ENCODE measurements at regions not wholly inside any gene's neighbourhood (a gene's known extent, or its start where the extent isn't known, plus 50 kb on each side); places are given as distances from the start of the nearest gene placed in this dataset.

DNA sequence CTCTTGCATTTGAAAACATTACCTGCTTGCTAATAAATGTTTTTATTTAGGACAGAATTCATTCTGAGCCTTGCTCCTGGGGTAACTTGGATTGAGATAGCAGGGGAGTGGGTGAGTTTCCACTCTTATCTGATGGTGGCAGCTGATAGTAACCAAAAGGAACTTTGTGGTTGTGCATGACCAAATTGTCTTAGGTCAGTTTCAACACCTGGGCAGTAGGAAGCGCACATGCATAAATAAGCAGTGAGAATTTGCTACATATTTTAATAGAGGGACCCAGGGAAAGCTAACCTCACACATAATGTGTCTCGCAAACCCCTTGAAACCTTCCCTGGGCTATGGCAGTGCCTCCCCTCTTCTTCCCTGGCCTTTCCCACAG is 65.4 kb upstream of the XCR1 start:
- Mint-ChIP-seq H3K4me3 (ENCODE audit: unreplicated experiment) (no peak overlapping the region), H3K27me3 (ENCODE audit: unreplicated experiment) (no peaks in the 10 kb centered on the region), H3K27ac (ENCODE audit: unreplicated experiment) (no peak overlapping the region), H3K4me1 (ENCODE audit: unreplicated experiment) (no peaks in the 10 kb centered on the region), H3K9me3 (ENCODE audit: unreplicated experiment) (no peaks in the 10 kb centered on the region), H3K36me3 (ENCODE audit: low read depth, unreplicated experiment) (no peaks in the 10 kb centered on the region)
- TF ChIP-seq, protein P1, sequence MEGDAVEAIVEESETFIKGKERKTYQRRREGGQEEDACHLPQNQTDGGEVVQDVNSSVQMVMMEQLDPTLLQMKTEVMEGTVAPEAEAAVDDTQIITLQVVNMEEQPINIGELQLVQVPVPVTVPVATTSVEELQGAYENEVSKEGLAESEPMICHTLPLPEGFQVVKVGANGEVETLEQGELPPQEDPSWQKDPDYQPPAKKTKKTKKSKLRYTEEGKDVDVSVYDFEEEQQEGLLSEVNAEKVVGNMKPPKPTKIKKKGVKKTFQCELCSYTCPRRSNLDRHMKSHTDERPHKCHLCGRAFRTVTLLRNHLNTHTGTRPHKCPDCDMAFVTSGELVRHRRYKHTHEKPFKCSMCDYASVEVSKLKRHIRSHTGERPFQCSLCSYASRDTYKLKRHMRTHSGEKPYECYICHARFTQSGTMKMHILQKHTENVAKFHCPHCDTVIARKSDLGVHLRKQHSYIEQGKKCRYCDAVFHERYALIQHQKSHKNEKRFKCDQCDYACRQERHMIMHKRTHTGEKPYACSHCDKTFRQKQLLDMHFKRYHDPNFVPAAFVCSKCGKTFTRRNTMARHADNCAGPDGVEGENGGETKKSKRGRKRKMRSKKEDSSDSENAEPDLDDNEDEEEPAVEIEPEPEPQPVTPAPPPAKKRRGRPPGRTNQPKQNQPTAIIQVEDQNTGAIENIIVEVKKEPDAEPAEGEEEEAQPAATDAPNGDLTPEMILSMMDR (IDR thresholded peaks at IDR 0.05; ENCODE audit: unreplicated experiment), result no peak
- no peak for DNase-seq (ENCODE audit: low spot score)

DNA sequence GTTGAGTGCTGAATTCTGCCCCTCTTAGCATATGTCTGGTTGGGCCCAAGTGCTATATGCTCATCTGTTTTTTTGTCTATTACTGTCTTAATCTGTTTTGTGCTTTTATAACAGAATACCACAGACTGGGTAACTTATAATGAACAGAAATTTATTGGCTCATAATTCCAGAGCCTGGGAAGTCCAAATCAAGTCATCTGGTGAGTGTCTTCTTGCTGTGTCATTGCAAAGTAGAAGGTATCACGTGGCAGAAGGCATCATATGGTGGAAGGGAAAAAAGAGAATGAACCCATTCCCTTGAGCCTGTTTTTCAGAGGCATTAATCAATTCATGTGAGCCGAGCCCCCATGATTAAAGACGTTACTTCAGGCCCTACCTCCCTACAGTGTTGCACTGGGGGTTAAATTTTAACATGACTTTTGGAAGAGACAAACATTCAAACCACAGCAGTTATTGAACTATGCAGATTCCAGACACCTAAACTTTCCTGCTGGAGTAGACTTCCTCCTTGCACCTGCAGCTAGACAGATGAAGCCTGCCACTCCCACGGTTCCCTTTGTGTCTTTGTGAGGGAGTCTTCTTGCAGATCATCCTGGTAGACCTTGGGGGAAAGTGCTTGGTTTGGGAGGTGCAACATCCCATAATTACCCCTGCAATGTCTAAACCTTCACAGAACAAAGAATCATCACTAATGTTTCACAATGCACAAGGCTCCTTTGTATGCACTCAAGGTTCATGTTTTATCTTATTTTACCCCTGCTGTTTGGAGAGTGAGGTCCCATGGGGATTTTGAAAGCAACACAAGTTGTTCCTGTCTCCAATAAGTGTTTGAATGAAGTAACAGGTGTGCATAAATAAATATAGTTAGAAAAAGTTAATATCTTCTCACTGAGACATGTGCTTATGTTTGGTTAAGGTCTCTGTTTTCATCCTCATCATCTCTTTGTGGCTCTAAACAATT is 64.7 kb upstream of the XCR1 start:
- no peaks in the 10 kb centered on the region for H3K9me3 Mint-ChIP-seq (ENCODE audit: unreplicated experiment)
- no peaks in the 10 kb centered on the region for H3K27me3 Mint-ChIP-seq (ENCODE audit: unreplicated experiment)
- no peaks in the 10 kb centered on the region for H3K36me3 Mint-ChIP-seq (ENCODE audit: low read depth, unreplicated experiment)
- no peaks in the 10 kb centered on the region for H3K4me1 Mint-ChIP-seq (ENCODE audit: unreplicated experiment)
- H3K4me3 Mint-ChIP-seq (ENCODE audit: unreplicated experiment), result no peak overlapping the region
- TF ChIP-seq, protein P1 (IDR thresholded peaks at IDR 0.05; ENCODE audit: unreplicated experiment), result no peak
- no peak overlapping the region for H3K27ac Mint-ChIP-seq (ENCODE audit: unreplicated experiment)
- DNase-seq (ENCODE audit: low spot score), result no peak

DNA sequence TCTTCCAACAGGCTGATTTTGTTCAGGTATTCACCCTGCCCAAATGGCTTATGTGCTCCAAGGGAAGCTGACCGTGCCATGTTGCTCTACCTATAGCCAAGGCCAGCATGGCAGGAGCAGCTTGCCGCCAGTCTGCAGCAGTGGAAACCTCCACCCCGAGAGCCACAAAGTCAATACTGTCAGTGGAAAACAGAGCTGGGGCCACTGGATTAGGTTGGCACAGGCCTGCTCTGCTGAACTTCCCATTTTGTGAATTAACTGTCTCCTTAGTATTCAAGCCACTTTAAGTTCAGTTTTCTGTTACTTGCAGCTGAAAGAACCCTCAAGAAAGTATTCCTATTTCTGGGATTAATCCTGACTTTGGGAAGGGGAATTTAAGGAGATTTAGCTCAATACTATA is 63.8 kb upstream of the XCR1 start:
- H3K9me3 Mint-ChIP-seq (ENCODE audit: unreplicated experiment), result no peaks in the 10 kb centered on the region
- no peak for DNase-seq (ENCODE audit: low spot score)
- TF ChIP-seq, protein P1 (IDR thresholded peaks at IDR 0.05; ENCODE audit: unreplicated experiment), result no peak
- no peaks in the 10 kb centered on the region for H3K36me3 Mint-ChIP-seq (ENCODE audit: low read depth, unreplicated experiment)
- H3K27ac Mint-ChIP-seq (ENCODE audit: unreplicated experiment), result no peak overlapping the region
- no peaks in the 10 kb centered on the region for H3K4me1 Mint-ChIP-seq (ENCODE audit: unreplicated experiment)
- H3K27me3 Mint-ChIP-seq (ENCODE audit: unreplicated experiment), result no peaks in the 10 kb centered on the region
- H3K4me3 Mint-ChIP-seq (ENCODE audit: unreplicated experiment), result no peak overlapping the region

DNA sequence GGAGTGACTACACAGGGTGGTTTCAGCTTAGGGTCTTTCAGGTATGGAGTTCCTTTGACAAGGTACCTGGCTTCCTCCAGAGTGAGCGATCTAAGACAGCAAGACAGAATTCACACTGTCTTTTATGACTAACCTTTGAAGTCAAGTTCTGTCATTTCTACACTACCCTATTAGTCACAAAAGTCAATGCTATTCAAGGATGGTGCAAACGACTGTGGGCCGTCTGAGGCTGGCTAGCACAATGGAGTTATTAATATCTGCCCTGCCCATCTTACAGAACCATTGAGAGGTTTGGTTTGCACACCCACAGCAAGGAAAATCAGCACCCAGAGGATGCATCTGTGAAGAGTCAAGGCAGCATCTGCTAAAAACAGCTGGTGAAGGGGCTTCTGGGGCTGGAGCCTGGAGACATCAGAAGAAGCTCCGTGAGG is 62.9 kb upstream of the XCR1 start:
- no peaks in the 10 kb centered on the region for H3K9me3 Mint-ChIP-seq (ENCODE audit: unreplicated experiment)
- no peak overlapping the region for H3K27ac Mint-ChIP-seq (ENCODE audit: unreplicated experiment)
- no peaks in the 10 kb centered on the region for H3K4me1 Mint-ChIP-seq (ENCODE audit: unreplicated experiment)
- no peak for DNase-seq (ENCODE audit: low spot score)
- no peaks in the 10 kb centered on the region for H3K36me3 Mint-ChIP-seq (ENCODE audit: low read depth, unreplicated experiment)
- no peak overlapping the region for H3K4me3 Mint-ChIP-seq (ENCODE audit: unreplicated experiment)
- H3K27me3 Mint-ChIP-seq (ENCODE audit: unreplicated experiment), result no peaks in the 10 kb centered on the region
- TF ChIP-seq, protein P1 (IDR thresholded peaks at IDR 0.05; ENCODE audit: unreplicated experiment), result no peak
